ENCODE measurements at regions not wholly inside any gene's neighbourhood (a gene's known extent, or its start where the extent isn't known, plus 50 kb on each side); places are given as distances from the start of the nearest gene placed in this dataset.
A peak's percentile ranks its signal among the peaks of the same experiment; 100 is the strongest.

GRCh38 chr1:115461526-115461925 lies 123.5 kb upstream of the NGF start:
- peak; percentile 11 for DNase-seq
- no peak overlapping the region for H2BK5ac ChIP-seq (ENCODE audit: insufficient read length, low read length)
- no peaks in the 10 kb centered on the region for H3K4me1 ChIP-seq (ENCODE audit: insufficient read depth, low read length)
- H3K18ac ChIP-seq (ENCODE audit: insufficient read length, low read depth, low read length) = no peak overlapping the region
- H3K23me2 ChIP-seq (ENCODE audit: insufficient read length, low read depth, low read length, poor library complexity, severe bottlenecking) = no peaks in the 10 kb centered on the region
- no peak overlapping the region for H2AK5ac ChIP-seq (ENCODE audit: insufficient read length, low read length)
- Mint-ChIP-seq H3K27ac (no peak overlapping the region), H3K27me3 (ENCODE audit: low read depth) (peaks cover 1% of the 10 kb centered on the region; the same call in 1 of the 2 replicates), H3K4me3 (no peak overlapping the region), H3K9me3 (no peaks in the 10 kb centered on the region), H3K4me1 (no peaks in the 10 kb centered on the region), H3K36me3 (ENCODE audit: insufficient read depth in 1 of 3, low read depth in 3 of 3) (no peaks in the 10 kb centered on the region; a peak in 1 of 7 replicates)
- no peak overlapping the region for H4K91ac ChIP-seq (ENCODE audit: insufficient read length, low read depth, low read length)
- H4K5ac ChIP-seq (ENCODE audit: insufficient read length, low read depth, low read length) = no peak overlapping the region
- H3K27me3 ChIP-seq (ENCODE audit: insufficient read depth, low read length) = no peaks in the 10 kb centered on the region
- H2AFZ ChIP-seq (ENCODE audit: low read length) = no peak overlapping the region
- no peak overlapping the region for H3K27ac ChIP-seq (ENCODE audit: insufficient read length, low read depth, low read length)
- H3K4ac ChIP-seq (ENCODE audit: low read depth, low read length) = no peak overlapping the region
- H3K9me3 ChIP-seq (ENCODE audit: control insufficient read depth, low read depth, low read length) = no peaks in the 10 kb centered on the region
- no peak overlapping the region for H3K9ac ChIP-seq (ENCODE audit: extremely low read depth, insufficient read length, low read length)
- H3K14ac ChIP-seq (ENCODE audit: insufficient read depth, low read length) = no peak overlapping the region
- no peak for TF ChIP-seq CTCF (conservative IDR thresholded peaks at IDR 0.05)
- H2BK15ac ChIP-seq (ENCODE audit: low read depth, low read length) = no peak overlapping the region
- H3K4me2 ChIP-seq (ENCODE audit: insufficient read depth, insufficient read length, low read length) = no peak overlapping the region
- H2BK12ac ChIP-seq (ENCODE audit: insufficient read length, low read depth, low read length) = no peak overlapping the region
- H4K8ac ChIP-seq (replicated peaks; ENCODE audit: insufficient read length, low read depth, low read length) = no peak overlapping the region
- peaks cover 2% of the 10 kb centered on the region for H4K20me1 ChIP-seq (ENCODE audit: control insufficient read depth, insufficient read depth, insufficient read length)
- H3T11ph ChIP-seq (ENCODE audit: low read length) = no peak overlapping the region
- H3K23ac ChIP-seq (ENCODE audit: insufficient read length, low read depth, low read length) = no peak overlapping the region
- WGBS (ENCODE audit: extremely low coverage, insufficient read length, low lambda C conversion rate) = no CpG with 5 or more reads among the region's 5 CpGs
- no peaks in the 10 kb centered on the region for H3K79me2 ChIP-seq (ENCODE audit: insufficient read depth, low read length)
- H2BK20ac ChIP-seq (ENCODE audit: low read depth, low read length, poor library complexity, severe bottlenecking) = no peak overlapping the region
- no peak overlapping the region for H3K56ac ChIP-seq (ENCODE audit: insufficient read length, low read depth, low read length)
- H2BK120ac ChIP-seq (ENCODE audit: low read depth, low read length, poor library complexity, severe bottlenecking) = no peak overlapping the region
- H3K79me1 ChIP-seq (ENCODE audit: insufficient read depth, low read depth, low read length, poor library complexity, severe bottlenecking) = no peaks in the 10 kb centered on the region

Measured in H9 (cell line).